ENCODE measurements at regions not wholly inside any gene's neighbourhood (a gene's known extent, or its start where the extent isn't known, plus 50 kb on each side); places are given as distances from the start of the nearest gene placed in this dataset.

DNA sequence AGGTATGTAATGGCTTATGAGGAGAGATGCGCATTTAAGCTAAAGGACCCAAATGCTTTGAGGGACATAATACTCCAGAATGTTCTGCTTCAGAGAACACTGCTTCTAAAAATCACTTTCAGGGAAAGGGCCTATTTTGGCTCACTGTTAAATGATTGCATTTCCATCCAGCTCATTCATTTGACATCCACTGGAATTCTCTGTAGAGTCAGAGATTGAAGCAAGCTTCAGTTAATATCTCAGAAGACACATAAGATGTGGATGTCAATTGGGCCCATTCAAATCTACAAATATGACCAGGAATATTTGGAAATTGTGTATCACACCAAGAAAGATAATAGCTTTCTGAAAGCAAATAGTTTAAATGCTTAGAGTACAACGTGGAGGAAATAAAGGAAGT, 209.9 kb upstream of the VSTM2A start:
- Histone ChIP-seq H3K27ac (ENCODE audit: extremely low read length, insufficient read depth, low read length) (no peak overlapping the region), H3K4me3 (replicated peaks in 1 of 3; ENCODE audit: insufficient read depth in 1 of 3, low read depth in 2 of 3, low read length in 3 of 3) (no peak overlapping the region), H2AFZ (ENCODE audit: low read length) (no peak overlapping the region), H3K36me3 (replicated peaks in 1 of 2; ENCODE audit: control insufficient read depth in 1 of 2, insufficient read depth in 2 of 2, low read length in 2 of 2) (no peaks in the 10 kb centered on the region), H3K79me2 (ENCODE audit: insufficient read depth, low read length) (no peaks in the 10 kb centered on the region), H3K4me1 (ENCODE audit: insufficient read depth, low read length) (no peaks in the 10 kb centered on the region), H3K9ac (ENCODE audit: insufficient read depth, low read depth, low read length) (no peak overlapping the region), H3K4me2 (ENCODE audit: low read depth, low read length) (no peak overlapping the region), H3K9me3 (ENCODE audit: low read length) (peaks cover 70% of the 10 kb centered on the region), H3K27me3 (ENCODE audit: control insufficient read depth in 1 of 2, insufficient read depth in 2 of 2, low read length in 2 of 2) (no peaks in the 10 kb centered on the region), H4K20me1 (ENCODE audit: insufficient read depth, low read length) (no peaks in the 10 kb centered on the region)
- WGBS (ENCODE audit: low lambda C conversion rate): 48% methylated on average over 2 of the region's 2 CpGs
- CTCF ChIA-PET (ENCODE audit: low intra/inter-chr PET ratio, low total read pairs): no interaction called here
- intact Hi-C loops (cut with micrococcal nuclease; ENCODE audit: unreplicated experiment) (no loop called here), in situ Hi-C loops (cut with HindIII; ENCODE audit: extremely low pct_ligation_motif_present, low pct_unique_long_range_greater_than_20kb) (no loop called here)
- DNase-seq (ENCODE audit: low spot score) (no peak), FAIRE-seq (no peak), ATAC-seq (no peak)
- POLR2A ChIA-PET: no interaction called here
- no peak for TF ChIP-seq ZNF350 (CRISPR knock-in tag; IDR thresholded peaks at IDR 0.05; ENCODE audit: borderline replicate concordance, low read depth)
- no peak for TF ChIP-seq SRSF1 (optimal IDR thresholded peaks at IDR 0.05; ENCODE audit: low read depth, low read length)
- no peak for TF ChIP-seq NR2C2 (CRISPR knock-in tag; IDR thresholded peaks at IDR 0.05; ENCODE audit: borderline replicate concordance)
- TF ChIP-seq PCBP2 (optimal IDR thresholded peaks at IDR 0.05; ENCODE audit: low read depth, low read length, poor library complexity, severe bottlenecking): no peak
- TF ChIP-seq ZBTB7B (CRISPR knock-in tag; IDR thresholded peaks at IDR 0.05): no peak
- TF ChIP-seq ZFP90 (CRISPR knock-in tag; IDR thresholded peaks at IDR 0.05; ENCODE audit: borderline replicate concordance): no peak
- TF ChIP-seq ZIK1 (CRISPR knock-in tag; IDR thresholded peaks at IDR 0.05; ENCODE audit: borderline replicate concordance, low read depth): no peak
- no TSS peak for BruUV-seq (replicated peaks)

DNA sequence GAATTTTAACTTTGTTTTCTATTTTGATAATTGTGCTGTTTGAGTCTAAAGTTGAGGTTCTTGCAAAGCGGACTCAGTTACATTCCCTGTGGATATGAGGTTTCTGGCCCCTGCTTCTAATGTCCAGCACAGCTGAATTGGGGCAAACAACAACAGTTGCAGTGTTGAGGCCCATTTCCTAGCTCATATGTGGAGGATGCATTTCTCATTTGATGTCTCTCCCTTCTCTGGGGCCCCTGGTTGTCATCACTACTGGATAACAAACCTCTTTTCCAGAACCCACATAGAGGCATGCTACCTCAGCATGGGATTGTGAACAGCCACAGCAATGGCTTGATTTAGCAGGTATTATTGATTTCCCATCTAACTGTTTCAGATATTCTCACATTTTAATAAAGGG, 208.2 kb upstream of the VSTM2A start:
- no peak for FAIRE-seq
- no TSS peak for BruUV-seq (replicated peaks)

More for the DNA sequence above, 208.2 kb upstream of the VSTM2A start:
- CTCF ChIA-PET (ENCODE audit: low intra/inter-chr PET ratio, low total read pairs): no interaction called here
- Histone ChIP-seq H3K4me3 (replicated peaks in 1 of 3; ENCODE audit: insufficient read depth in 1 of 3, low read depth in 2 of 3, low read length in 3 of 3) (no peak overlapping the region), H3K9me3 (ENCODE audit: low read length) (peaks cover 77% of the 10 kb centered on the region), H3K4me1 (ENCODE audit: insufficient read depth, low read length) (no peaks in the 10 kb centered on the region), H4K20me1 (ENCODE audit: insufficient read depth, low read length) (no peaks in the 10 kb centered on the region), H3K27ac (ENCODE audit: extremely low read length, insufficient read depth, low read length) (no peak overlapping the region), H3K27me3 (ENCODE audit: control insufficient read depth in 1 of 2, insufficient read depth in 2 of 2, low read length in 2 of 2) (no peaks in the 10 kb centered on the region), H3K36me3 (replicated peaks in 1 of 2; ENCODE audit: control insufficient read depth in 1 of 2, insufficient read depth in 2 of 2, low read length in 2 of 2) (no peaks in the 10 kb centered on the region), H3K9ac (ENCODE audit: insufficient read depth, low read depth, low read length) (no peak overlapping the region), H3K79me2 (ENCODE audit: insufficient read depth, low read length) (no peaks in the 10 kb centered on the region), H3K4me2 (ENCODE audit: low read depth, low read length) (no peak overlapping the region), H2AFZ (ENCODE audit: low read length) (no peak overlapping the region)
- 6% methylated on average over 1 of the region's 1 CpG for WGBS (ENCODE audit: low lambda C conversion rate)
- intact Hi-C loops (cut with micrococcal nuclease; ENCODE audit: unreplicated experiment): no loop called here
- no peak for ATAC-seq
- no peak for TF ChIP-seq ZNF891 (CRISPR knock-in tag; IDR thresholded peaks at IDR 0.05)
- in situ Hi-C loops (cut with HindIII; ENCODE audit: extremely low pct_ligation_motif_present, low pct_unique_long_range_greater_than_20kb): no loop called here
- no peak for DNase-seq (ENCODE audit: low spot score)
- POLR2A ChIA-PET: no interaction called here
